GM12878 (cell line): ENCODE measurements at regions not wholly inside any gene's neighbourhood (a gene's known extent, or its start where the extent isn't known, plus 50 kb on each side); places are given as distances from the start of the nearest gene placed in this dataset.

Experiments used
- ATAC-seq: fragments of 200-7000 bp; cut with Tn5 transposase; 3 replicates; pipeline ENCODE4 v1.9.1; 2020; ENCODE audit warnings: mild to moderate bottlenecking, moderate library complexity
- BruUV-seq: library from RNA; stranded (reverse); fragments of 400-500 nt; replicated peaks from 2 replicates; lab custom pipeline; 2021; lab: Mats Ljungman, UMichigan
- CTCF ChIA-PET: fragments of 300-600 bp; sonication (Branson Sonifier 250); formaldehyde crosslinking; extraction: SDS; loops from one replicate; lab custom pipeline; 2021; ENCODE audit warnings: inconsistent platforms; lab: Yijun Ruan, JAX
- POLR2A ChIA-PET: fragments of 350-600 bp; formaldehyde crosslinking; extraction: SDS; loops from one replicate; lab custom pipeline; 2021; ENCODE audit warnings: inconsistent platforms; lab: Charles Lee
- RAD21 ChIA-PET: fragments of 300-600 bp; sonication (Branson Sonifier 250); formaldehyde crosslinking; loops from one replicate; lab custom pipeline; 2023; ENCODE audit warnings: antibody characterized with exemption; ENCODE audit not compliant: unreplicated experiment; lab: Charles Lee
- SMC1A ChIA-PET: fragments of 300-600 bp; sonication (Branson Sonifier 250); formaldehyde crosslinking; loops from one replicate; lab custom pipeline; 2023; ENCODE audit not compliant: unreplicated experiment, uncharacterized antibody; lab: Charles Lee
- DNase-seq: peaks from one replicate; pipeline ENCODE4 v3.0.0-alpha.2; 2011; ENCODE audit warnings: low read depth, low spot score
- FAIRE-seq: peaks from 3 replicates; lab custom pipeline; 2011; peaks lifted over from hg19 to GRCh38; lab: Jason Lieb, UNC
- H2AFZ ChIP-seq: 2 replicates; pipeline ENCODE4 v1.6.0; 2011; ENCODE audit warnings: low read depth, low read length, control low read depth; ENCODE audit not compliant: control insufficient read depth
- H3K27ac ChIP-seq: 2 replicates; pipeline ENCODE4 v1.5.1; 2011; ENCODE audit warnings: control low read depth; ENCODE audit not compliant: control insufficient read depth, insufficient read depth
- H3K27me3 ChIP-seq, 2 experiments: replicated peaks in 1 of 2; 2 replicates each; pipeline versions ENCODE4 v1.6.0 to v1.6.1; 2011; ENCODE audit warnings: low read length in 1 of 2; ENCODE audit not compliant: control insufficient read depth in 2 of 2, insufficient read depth in 2 of 2
- H3K36me3 ChIP-seq, 2 experiments: 2 replicates each; pipeline ENCODE4 v1.5.1; 2011; ENCODE audit warnings: low read length in 1 of 2; ENCODE audit not compliant: control insufficient read depth in 2 of 2, insufficient read depth in 2 of 2
- H3K4me1 ChIP-seq: 2 replicates; pipeline ENCODE4 v1.6.1; 2011; ENCODE audit warnings: mild to moderate bottlenecking, low read length, moderate library complexity, mixed read lengths; ENCODE audit not compliant: control insufficient read depth, insufficient read depth
- H3K4me2 ChIP-seq: 2 replicates; pipeline ENCODE4 v1.6.0; 2011; ENCODE audit warnings: control low read depth; ENCODE audit not compliant: control insufficient read depth, insufficient read depth
- H3K4me3 ChIP-seq: fragments of 200-600 bp; sonication (generic); 2 replicates; pipeline ENCODE4 v1.5.1; 2016
- H3K79me2 ChIP-seq: 2 replicates; pipeline ENCODE4 v1.6.0; 2011; ENCODE audit warnings: low read length; ENCODE audit not compliant: control insufficient read depth, insufficient read depth
- H3K9ac ChIP-seq: 2 replicates; pipeline ENCODE4 v1.8.0; 2011; ENCODE audit warnings: low read length, control low read depth, mixed read lengths; ENCODE audit not compliant: control insufficient read depth, insufficient read depth
- H3K9me3 ChIP-seq: replicated peaks from 3 replicates; pipeline ENCODE4 v1.5.1; 2011; ENCODE audit warnings: mild to moderate bottlenecking, low read length; ENCODE audit not compliant: control insufficient read depth, insufficient read depth
- H4K20me1 ChIP-seq: 2 replicates; pipeline ENCODE4 v1.6.0; 2011; ENCODE audit not compliant: control insufficient read depth, insufficient read depth
- EP300 ChIP-seq, 2 experiments: fragments of 150-350 bp in 1 of 2; IDR thresholded peaks; 2 replicates each; pipeline ENCODE4 v1.6.1; 2011 to 2012; ENCODE audit warnings: low read depth in 2 of 2, low read length in 2 of 2, borderline replicate concordance in 1 of 2, improper control_type of control experiment in 1 of 2, inconsistent platforms in 1 of 2; ENCODE audit not compliant: control insufficient read depth in 1 of 2
- FOS ChIP-seq: IDR thresholded peaks from 3 replicates; pipeline ENCODE4 v1.6.1; 2011; ENCODE audit warnings: borderline replicate concordance; ENCODE audit not compliant: insufficient read length; ENCODE audit errors: extremely low read depth
- HSF1 ChIP-seq: fragments of 150-350 bp; IDR thresholded peaks from 2 replicates; pipeline ENCODE4 v1.6.1; 2014; ENCODE audit warnings: mild to moderate bottlenecking, low read depth, low read length
- JUND ChIP-seq: IDR thresholded peaks from 2 replicates; pipeline ENCODE4 v1.6.1; 2012; ENCODE audit warnings: low read depth, mild to moderate bottlenecking, low read length, improper control_type of control experiment, moderate library complexity
- WGBS: methylation state at CpG from one replicate; pipeline ENCODE4 v1.1.6; 2016; ENCODE audit warnings: low lambda C conversion rate; ENCODE audit not compliant: insufficient replicate concordance, insufficient coverage; ENCODE audit errors: missing lambda C conversion rate; 5-methylcytosine and 5-hydroxymethylcytosine counted together
- in situ Hi-C: fragments of 300-500 bp; cut with MboI; formaldehyde crosslinking; loops from 9 replicates; pipeline ENCODE4 v1.14.3; 2018; ENCODE audit warnings: mixed read lengths
- intact Hi-C: fragments of 100-400 bp; cut with micrococcal nuclease; formaldehyde crosslinking; loops from one replicate; pipeline ENCODE4 v1.14.2; 2022; ENCODE audit not compliant: unreplicated experiment
- TF ChIP-seq, protein P1 (sequence below): fragments of 450-650 bp; IDR thresholded peaks from 2 replicates; pipeline ENCODE4 v1.6.1; 2017; ENCODE audit warnings: low read depth, mild to moderate bottlenecking, moderate library complexity

DNA sequence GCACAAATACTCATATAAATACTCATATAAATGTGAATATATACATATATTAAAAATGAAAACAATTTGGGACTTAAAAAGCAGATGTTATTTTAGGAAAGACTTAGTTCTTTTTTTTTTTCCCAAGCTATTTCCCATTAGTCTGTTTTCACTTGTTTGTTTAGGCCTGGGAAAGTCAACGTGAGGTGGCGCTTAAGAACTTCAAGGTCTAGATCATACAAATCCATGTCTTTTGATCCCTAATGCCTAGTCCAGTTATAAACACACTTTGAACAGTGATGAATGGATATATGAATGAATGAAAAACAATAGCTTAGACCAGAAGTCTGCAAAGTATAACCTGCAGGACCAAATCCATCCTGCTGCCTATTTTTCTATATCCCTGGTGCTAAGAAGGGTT, 224.5 kb downstream of the CGGBP1 start:
- Histone ChIP-seq H3K4me3 (no peak overlapping the region), H3K27me3 (no peaks in the 10 kb centered on the region), H3K9me3 (no peaks in the 10 kb centered on the region), H3K9ac (no peak overlapping the region), H3K4me2 (no peak overlapping the region), H3K27ac (no peak overlapping the region), H3K36me3 (no peaks in the 10 kb centered on the region), H3K79me2 (no peaks in the 10 kb centered on the region), H2AFZ (no peak overlapping the region), H4K20me1 (no peaks in the 10 kb centered on the region), H3K4me1 (no peaks in the 10 kb centered on the region)
- ATAC-seq (no peak), DNase-seq (no peak), FAIRE-seq (no peak)
- WGBS, result 73% methylated on average over 2 of the region's 2 CpGs
- in situ Hi-C loops, result no loop called here
- ChIA-PET RAD21 (no interaction called here), POLR2A (no interaction called here), CTCF (interaction anchor here (0.6 to 0.8 kb wide), 2 partner anchors 108 to 169 kb away, joined by 4 to 5 read pairs; no protein-coding TSS in a partner anchor), SMC1A (no interaction called here)
- no TSS peak for BruUV-seq
- intact Hi-C loops, result no loop called here
- TF ChIP-seq HSF1 (no peak), EP300 (IDR thresholded peaks at IDR 0.05; ENCODE audit: borderline replicate concordance in 1 of 2, control insufficient read depth in 1 of 2, low read depth in 2 of 2, low read length in 2 of 2) (no peak), FOS (no peak), JUND (no peak)
- TF ChIP-seq, protein P1, sequence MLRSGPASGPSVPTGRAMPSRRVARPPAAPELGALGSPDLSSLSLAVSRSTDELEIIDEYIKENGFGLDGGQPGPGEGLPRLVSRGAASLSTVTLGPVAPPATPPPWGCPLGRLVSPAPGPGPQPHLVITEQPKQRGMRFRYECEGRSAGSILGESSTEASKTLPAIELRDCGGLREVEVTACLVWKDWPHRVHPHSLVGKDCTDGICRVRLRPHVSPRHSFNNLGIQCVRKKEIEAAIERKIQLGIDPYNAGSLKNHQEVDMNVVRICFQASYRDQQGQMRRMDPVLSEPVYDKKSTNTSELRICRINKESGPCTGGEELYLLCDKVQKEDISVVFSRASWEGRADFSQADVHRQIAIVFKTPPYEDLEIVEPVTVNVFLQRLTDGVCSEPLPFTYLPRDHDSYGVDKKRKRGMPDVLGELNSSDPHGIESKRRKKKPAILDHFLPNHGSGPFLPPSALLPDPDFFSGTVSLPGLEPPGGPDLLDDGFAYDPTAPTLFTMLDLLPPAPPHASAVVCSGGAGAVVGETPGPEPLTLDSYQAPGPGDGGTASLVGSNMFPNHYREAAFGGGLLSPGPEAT, result no peak
